Progenitor cell of endocrine pancreas (in vitro differentiated cells): ENCODE measurements at regions not wholly inside any gene's neighbourhood (a gene's known extent, or its start where the extent isn't known, plus 50 kb on each side); places are given as distances from the start of the nearest gene placed in this dataset.

Experiments used
- DNase-seq: peaks from one replicate; pipeline ENCODE4 v3.0.0; 2021; ENCODE audit warnings: low spot score; ENCODE audit not compliant: unreplicated experiment
- H3K27ac Mint-ChIP-seq: 2 replicates; pipeline ENCODE4 v1.8.0; 2021; ENCODE audit warnings: mild to moderate bottlenecking, moderate library complexity, mixed read lengths
- H3K27me3 Mint-ChIP-seq: 2 replicates; pipeline ENCODE4 v1.8.0; 2021; ENCODE audit warnings: mixed read lengths
- H3K36me3 Mint-ChIP-seq: 2 replicates; pipeline ENCODE4 v1.8.0; 2022; ENCODE audit warnings: mixed read lengths; ENCODE audit not compliant: insufficient read depth
- H3K4me1 Mint-ChIP-seq: 2 replicates; pipeline ENCODE4 v1.8.0; 2021; ENCODE audit warnings: low read depth, mixed read lengths
- H3K4me3 Mint-ChIP-seq: 2 replicates; pipeline ENCODE4 v1.8.0; 2021; ENCODE audit warnings: low read depth, mild to moderate bottlenecking, moderate library complexity, mixed read lengths
- H3K9me3 Mint-ChIP-seq: 2 replicates; pipeline ENCODE4 v1.8.0; 2021; ENCODE audit warnings: low read depth, mixed read lengths
- CTCF ChIP-seq: fragments of 200-600 bp; sonication (generic); IDR thresholded peaks from one replicate; pipeline ENCODE4 v1.5.0; 2021; ENCODE audit warnings: antibody characterized with exemption, mild to moderate bottlenecking; ENCODE audit not compliant: unreplicated experiment

GRCh38 chr2:58532641-58533040 lies 291.5 kb upstream of the FANCL start:
- Mint-ChIP-seq H3K4me1 (no peaks in the 10 kb centered on the region), H3K4me3 (no peak overlapping the region), H3K27me3 (peaks cover 6% of the 10 kb centered on the region), H3K9me3 (no peaks in the 10 kb centered on the region), H3K27ac (no peak overlapping the region), H3K36me3 (no peaks in the 10 kb centered on the region)
- no peak for TF ChIP-seq CTCF
- DNase-seq, result no peak

GRCh38 chr2:58527647-58528046 lies 286.5 kb upstream of the FANCL start:
- Mint-ChIP-seq H3K27me3 (no peaks in the 10 kb centered on the region), H3K4me3 (no peak overlapping the region), H3K4me1 (no peaks in the 10 kb centered on the region), H3K27ac (no peak overlapping the region), H3K36me3 (no peaks in the 10 kb centered on the region), H3K9me3 (no peaks in the 10 kb centered on the region)
- DNase-seq, result no peak
- no peak for TF ChIP-seq CTCF

- Mint-ChIP-seq H3K4me1 (peaks cover 4% of the 10 kb centered on the region), H3K27ac (no peak overlapping the region), H3K36me3 (no peaks in the 10 kb centered on the region), H3K4me3 (no peak overlapping the region), H3K9me3 (no peaks in the 10 kb centered on the region), H3K27me3 (no peaks in the 10 kb centered on the region)
- no peak for DNase-seq
- no peak for TF ChIP-seq CTCF
These were observed 280.9 kb upstream of the FANCL start for GRCh38 chr2:58521803-58522554.

GRCh38 chr2:58520903-58521302 lies 279.8 kb upstream of the FANCL start:
- H3K4me1 Mint-ChIP-seq, result peaks cover 4% of the 10 kb centered on the region
- no peak for TF ChIP-seq CTCF
- no peaks in the 10 kb centered on the region for H3K9me3 Mint-ChIP-seq
- H3K27me3 Mint-ChIP-seq, result no peaks in the 10 kb centered on the region
- no peak overlapping the region for H3K4me3 Mint-ChIP-seq
- H3K36me3 Mint-ChIP-seq, result no peaks in the 10 kb centered on the region
- no peak overlapping the region for H3K27ac Mint-ChIP-seq
- no peak for DNase-seq

GRCh38 chr2:58517881-58518280 lies 276.8 kb upstream of the FANCL start:
- H3K9me3 Mint-ChIP-seq, result no peaks in the 10 kb centered on the region
- DNase-seq, result no peak
- H3K27ac Mint-ChIP-seq, result no peak overlapping the region
- H3K36me3 Mint-ChIP-seq, result no peaks in the 10 kb centered on the region
- no peaks in the 10 kb centered on the region for H3K27me3 Mint-ChIP-seq
- H3K4me1 Mint-ChIP-seq, result peaks cover 4% of the 10 kb centered on the region
- no peak overlapping the region for H3K4me3 Mint-ChIP-seq
- TF ChIP-seq CTCF, result no peak
